Pulmonary artery endothelial cell (primary cell): ENCODE measurements at regions not wholly inside any gene's neighbourhood (a gene's known extent, or its start where the extent isn't known, plus 50 kb on each side); places are given as distances from the start of the nearest gene placed in this dataset.

ENCODE experiments used
- DNase-seq: peaks from one replicate; pipeline ENCODE4 v3.0.0-alpha.2; 2011; ENCODE audit warnings: low read depth, low spot score

DNA sequence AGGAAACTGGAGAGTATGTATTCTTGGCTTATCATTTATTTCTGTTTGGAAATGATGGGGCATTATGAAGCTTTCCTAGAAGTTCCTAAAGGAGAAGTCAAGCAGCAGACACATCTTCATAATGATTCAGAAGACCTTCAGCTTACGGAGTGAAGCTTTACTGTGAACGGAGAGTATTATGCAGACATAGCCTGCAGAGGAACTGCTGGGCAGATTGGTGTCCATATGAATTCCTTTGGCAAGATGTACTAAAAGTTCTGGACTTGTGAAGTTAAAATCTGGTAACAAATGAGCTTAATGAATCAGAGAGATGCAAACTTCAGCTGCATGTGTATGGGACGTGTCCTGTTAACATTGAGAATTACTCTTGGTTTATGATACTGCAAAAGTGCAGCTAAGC lies 60.1 kb downstream of the NABP1 start:
- no peak for DNase-seq

DNA sequence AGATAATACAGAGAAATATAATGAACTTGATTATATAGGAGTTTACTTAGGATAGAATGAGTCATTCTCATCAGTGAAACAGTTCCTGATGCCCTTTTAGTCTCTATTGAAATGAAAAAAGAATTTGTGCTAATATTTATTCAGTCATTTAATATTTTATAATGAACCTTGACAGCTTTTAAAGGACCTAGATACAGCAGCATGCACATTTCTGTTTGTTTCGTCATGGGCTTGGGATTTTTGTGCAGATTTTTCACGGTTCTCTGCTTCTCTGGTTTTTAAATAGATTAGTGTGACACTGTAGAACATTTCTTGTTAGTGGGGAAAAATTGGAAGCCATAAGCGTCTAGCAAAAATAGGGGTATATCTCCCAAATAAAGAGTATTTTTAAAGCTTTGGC lies 60.7 kb downstream of the NABP1 start:
- DNase-seq = no peak

DNA sequence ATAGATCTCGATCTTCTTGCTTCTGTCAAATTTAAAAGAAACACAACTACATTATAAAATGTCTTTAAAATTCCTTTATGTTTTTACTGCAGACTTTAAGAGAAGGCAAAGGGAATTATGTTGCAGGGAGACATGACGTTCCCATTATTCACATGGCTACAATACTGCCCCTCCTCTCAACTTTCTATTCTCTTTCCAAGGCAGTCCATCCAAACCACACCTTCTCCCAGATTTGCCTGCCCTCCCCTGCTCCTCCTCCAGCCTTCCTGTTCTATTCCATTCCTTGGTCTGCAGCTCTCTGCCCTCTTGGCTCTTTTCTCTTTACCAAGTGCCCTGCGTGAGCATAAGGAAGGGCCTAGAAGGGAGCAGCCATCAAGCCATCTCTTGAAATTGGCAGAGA lies 61.3 kb downstream of the NABP1 start:
- no peak for DNase-seq

DNA sequence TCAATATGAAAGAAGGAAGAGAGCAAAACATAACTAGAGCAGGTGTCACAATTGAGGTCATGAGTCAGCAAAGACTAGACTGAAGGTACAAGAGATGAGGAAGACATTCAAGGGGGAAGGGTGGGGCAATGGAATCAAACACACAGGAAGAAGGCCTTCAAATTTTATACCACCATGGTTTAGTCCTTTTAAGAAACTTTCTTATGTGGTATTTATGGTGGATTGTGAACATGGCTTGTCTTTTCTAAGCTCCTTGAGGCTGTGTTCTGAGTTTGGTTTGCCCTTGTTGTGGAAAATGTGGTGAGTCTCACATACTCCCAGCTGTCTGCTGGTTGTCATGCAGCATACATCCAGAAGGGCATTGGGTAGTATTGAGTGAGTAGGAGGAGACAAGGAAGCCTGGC lies 62.1 kb downstream of the NABP1 start:
- DNase-seq = no peak

DNA sequence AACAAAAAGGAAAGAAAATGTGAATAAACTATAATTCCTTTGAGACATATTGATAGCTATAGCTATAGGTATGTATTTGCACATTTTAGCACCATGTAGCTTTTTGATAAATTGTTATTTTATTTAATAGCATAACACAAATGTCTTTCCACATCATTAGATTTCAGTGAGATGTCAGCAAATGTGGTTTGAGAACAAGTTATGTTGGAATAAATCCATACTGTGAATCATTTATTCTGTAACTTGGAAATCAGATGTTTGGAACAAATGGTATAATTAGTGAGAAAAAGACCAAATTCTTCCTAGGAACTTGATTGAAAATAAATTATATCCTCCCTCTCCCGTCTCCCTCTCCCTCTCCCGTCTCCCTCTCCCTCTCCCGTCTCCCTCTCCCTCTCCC lies 62.8 kb downstream of the NABP1 start:
- no peak for DNase-seq

DNA sequence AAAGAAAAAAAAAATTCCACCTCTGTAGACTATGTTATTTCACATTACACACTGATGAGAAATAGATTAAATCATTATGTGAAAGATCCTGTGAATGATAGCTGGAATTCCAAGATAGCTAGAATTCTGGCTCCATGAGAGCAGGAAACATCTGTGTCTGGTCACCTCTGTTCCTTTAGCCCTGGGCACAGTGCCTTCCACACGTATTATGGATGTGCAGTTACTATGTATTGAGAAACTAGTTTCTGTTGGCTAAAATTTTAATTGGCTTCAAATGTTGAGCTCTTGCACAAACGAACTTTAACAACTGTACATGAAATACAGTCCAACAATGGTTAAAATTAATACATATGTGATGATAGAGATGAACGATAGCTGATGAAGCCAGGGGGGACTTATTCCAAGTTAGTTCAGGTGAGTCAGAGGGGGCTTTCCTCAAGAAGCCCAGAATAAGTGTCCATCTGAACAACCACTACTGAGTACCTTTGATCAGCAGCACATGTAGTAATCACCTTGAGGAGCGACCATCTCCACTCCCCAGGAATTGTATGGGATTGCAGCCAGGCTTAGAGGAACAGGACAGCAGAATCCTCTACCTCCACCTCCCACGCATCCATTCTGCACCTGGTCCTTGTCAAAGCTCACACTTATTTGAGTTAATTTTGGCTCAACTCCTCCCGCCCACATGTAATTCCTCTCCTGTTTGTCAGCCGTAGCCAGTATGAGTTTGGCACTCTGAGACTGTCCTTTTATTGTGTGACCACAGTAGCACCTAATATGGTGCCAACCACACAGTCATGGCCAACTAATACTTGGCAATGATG lies 68.6 kb downstream of the NABP1 start:
- peak; percentile 5 for DNase-seq

DNA sequence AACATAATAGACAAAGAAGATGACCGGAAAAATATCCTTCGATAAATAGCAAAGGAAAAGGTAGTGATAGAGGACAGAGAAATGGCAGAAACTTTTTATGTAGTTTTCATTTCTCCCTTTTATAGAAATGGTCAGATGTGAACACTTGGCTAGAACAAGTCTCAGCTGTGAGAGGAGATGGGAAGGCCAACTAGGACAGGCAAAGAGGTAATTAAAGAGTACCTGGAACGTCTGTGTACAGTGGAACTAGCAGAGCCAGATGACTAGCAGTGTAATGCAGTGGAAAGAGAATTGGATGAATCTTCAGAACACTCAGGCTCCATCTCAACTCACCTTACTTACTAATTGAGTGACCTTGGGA lies 69.2 kb downstream of the NABP1 start:
- no peak for DNase-seq

DNA sequence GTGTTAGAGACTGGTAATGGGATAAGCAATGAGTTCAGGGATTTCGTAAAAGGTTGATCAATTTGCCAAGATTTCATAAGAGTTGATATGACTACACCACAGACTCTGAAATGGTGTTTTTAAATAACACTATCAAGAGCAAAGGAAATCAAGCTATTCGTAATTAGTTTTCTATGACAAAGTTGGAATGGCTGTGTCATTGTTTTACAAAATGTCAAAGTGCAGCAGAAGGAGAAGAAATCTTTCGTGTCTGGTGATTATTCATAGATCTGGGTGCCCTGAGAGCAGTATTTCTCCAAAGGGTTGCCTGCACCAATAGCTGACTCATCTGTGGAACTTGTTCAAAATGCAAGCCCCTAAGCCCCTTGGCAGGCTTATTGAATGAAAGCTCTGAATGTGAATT lies 70.1 kb downstream of the NABP1 start:
- DNase-seq = no peak

DNA sequence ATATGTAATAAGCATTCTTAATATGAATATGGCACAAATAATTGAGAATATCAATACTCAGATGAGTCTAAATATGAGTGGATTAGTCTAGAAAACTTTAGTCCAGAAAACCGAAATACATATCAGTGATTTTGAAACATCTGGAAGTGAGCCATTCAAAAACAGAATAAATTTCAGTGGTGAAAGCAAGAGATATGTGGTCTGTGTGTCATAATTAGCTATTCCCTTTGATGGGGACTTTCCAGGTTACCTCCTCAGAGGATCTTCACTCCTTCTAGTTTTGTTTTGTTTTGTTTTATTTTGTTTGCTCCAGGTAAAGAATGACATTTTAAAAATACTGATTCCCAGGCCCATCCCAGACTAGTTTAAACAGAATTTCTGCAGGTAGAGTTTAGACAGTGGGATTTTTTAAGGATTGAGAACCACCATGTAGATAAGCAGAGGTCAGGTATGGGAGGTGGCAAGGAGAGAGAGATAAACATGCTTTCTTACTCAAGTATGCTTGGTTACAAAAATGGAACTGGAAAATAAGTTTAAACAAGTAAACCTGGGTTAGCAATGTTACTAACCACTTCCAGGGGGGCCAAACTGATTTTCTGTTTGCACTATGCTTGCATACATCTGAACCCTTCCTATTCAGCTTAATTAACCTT lies 70.7 kb downstream of the NABP1 start:
- no peak for DNase-seq

DNA sequence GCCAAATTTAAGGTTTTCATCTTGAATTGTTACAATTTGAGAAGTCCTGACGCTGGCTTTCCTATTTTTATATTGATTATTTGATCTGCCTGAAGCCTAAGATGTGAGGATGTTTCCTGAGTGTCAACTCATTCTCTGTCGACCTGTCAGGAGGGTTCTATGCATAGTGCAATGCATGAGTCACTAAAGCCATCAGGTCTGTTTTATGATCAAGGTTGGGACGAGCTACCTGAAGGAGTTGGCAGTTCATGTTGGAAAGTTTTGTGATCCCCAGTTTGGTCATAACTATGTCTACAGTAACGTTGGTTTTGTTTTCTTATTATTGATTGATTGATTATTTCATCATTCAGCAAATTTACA lies 71.2 kb downstream of the NABP1 start:
- DNase-seq = no peak

DNA sequence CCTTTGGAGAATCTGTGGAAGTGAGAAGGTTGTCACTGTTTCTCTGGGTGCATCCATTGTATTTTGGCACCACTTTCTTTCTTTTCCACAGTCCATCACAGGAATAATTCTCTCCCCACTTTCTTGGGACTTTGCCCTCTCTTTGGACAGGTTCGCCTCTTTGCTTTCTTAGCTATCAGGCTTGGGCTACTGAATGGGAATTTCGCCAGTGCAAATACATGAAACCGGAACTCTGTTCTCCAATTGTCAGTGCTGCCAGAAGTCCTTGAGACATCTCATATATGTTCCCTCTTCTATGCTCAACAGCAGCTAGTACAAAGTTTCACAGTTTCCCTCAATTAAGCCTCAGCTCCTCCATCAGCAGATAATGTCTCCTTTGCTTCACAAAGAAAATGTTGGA lies 76.2 kb downstream of the NABP1 start:
- DNase-seq = no peak

DNA sequence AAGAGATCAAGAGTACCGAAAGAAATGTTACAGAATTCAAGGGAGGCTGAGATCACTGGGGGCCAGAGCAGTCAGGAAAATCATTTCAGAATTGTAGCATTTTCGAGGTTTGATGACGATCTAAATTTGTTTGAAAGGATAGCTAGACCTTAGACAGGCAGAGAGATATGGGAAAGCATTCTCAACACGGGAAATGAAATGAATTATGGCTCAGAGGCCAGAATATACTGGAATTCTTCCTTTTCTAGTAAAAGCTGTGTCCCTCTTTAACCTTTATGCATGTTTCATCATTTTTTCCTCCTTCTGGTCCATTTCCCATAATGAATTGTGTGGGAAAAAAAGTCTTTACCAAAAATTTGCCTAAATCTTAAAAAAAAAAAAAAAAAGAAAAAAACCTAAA lies 78.8 kb downstream of the NABP1 start:
- no peak for DNase-seq

DNA sequence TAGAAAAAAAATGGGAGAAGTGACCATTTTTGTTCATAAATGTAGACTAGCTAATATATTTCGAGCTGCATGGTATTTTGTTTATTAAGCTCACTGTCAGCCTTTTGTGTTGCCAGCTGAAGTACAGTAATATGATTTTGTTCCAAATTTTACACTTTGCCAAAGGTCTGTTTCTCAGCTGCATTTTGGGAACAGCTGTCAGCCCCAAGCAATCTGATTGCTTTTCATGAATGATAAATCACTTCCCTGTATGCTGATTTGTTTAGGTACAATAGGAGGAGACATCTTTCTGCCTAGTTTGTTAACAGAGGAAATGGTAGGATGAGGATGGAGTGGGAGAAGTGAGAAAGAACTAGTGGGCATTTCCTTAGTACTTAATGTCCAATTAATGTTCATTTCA lies 79.3 kb downstream of the NABP1 start:
- DNase-seq = no peak

DNA sequence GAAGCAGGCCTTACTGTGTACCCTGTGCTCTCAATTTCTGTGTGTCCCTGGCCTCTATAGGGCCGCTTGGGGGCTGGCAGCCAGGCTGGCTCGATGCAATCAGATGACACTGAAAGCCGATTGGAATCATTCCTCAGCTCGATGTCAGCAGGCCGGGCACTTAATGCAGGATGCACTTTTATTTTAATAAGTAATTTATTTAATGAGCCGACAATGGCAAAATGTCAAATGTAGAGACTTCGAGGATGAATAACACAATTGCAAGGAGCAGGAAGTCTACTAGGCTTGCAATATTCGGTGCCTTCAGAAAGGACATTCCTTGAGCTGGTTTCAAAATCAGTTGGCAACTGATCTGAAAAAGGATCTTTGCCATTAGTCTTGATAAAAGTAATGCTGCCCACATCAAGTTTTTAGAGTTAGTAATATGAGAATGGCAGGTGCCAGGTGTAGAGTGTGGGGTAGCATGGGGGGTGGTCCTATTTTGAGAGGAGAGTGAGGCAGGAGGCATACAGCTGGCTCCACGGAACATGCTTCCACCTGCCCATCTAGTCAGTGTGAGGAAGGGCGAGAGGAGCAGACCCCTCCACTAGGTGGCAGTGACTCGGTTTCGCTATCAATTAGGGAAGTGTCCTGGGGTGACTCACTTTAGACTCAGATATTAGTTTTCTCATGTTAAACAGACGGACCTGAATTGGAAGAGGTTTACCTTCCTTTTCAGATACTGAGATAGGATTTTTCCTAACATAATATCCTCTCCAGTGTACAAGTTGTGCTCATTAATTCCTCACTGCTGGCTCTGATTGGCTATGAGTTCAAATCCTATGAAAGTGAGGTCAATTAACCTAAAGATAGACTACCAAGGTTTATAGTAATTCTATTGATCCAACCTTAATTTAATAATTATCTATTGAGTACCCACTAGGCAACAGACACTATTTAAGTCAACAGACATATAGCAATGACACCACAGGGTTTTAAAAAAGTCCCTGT lies 80.9 kb downstream of the NABP1 start:
- DNase-seq = peak; percentile 8

DNA sequence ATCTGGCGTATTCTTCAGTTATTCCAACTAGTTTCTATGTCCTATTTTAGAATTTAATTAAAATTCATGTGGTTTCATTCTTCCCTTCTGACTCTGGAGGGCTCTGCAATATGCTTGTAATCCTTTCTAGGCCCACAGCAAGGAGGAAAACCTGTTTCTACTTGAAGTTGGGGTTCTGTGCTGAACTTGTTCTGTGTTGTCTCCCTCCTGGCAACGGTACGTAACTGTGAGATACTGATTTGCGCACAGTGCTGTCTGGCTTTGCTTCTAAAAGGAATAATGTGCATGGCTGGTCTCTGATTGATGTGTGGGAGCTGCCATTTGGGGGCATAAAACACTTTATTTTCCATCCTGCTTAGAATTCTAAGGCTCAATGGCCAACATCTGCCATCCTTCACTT lies 81.7 kb downstream of the NABP1 start:
- no peak for DNase-seq

DNA sequence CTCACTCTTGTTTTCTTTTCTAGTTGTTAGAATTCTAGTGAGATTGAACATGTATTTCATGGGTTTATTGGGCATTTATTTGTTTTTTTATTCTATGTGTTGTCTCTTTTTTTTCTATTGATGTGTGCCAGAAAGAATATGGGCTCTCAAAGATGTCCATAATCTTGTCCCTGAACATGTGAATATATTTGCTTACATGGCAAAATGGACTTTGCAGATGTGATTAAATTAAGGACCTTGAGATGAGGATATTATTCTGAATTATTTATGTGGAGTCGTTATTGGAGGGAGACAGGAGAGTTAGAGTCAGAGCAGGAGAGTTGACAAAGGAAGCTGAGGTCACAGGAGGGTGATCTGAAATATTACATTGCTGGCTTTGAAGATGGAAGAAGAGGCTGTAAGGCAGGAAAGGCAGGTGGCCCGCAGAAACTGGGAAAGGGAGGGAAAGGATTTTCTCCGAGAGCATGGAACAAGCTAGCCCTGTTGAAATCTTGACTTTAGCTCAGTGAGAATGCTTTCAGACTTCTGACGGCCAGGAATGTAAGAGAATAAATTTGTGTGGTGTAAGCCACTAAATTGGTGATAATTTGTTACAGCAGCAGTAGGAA lies 82.8 kb downstream of the NABP1 start:
- no peak for DNase-seq

DNA sequence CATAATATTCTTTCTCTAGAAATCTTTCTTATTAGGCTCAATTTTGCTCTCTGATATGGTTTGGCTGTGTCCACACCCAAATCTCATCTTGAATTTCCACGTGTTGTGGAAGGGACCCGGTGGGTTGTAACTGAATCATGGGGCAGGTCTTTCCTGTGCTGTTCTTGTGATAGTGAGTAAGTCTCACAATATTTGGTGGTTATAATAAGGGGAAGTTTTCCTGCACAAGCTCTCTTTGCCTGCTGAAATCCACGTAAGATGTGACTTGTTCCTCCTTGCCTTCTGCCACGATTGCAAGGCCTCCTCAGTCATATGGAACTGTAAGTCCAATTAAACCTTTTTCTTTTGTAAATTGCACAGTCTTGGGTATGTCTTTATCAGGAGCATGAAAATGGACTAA lies 73.8 kb downstream of the CAVIN2 start:
- DNase-seq = no peak

DNA sequence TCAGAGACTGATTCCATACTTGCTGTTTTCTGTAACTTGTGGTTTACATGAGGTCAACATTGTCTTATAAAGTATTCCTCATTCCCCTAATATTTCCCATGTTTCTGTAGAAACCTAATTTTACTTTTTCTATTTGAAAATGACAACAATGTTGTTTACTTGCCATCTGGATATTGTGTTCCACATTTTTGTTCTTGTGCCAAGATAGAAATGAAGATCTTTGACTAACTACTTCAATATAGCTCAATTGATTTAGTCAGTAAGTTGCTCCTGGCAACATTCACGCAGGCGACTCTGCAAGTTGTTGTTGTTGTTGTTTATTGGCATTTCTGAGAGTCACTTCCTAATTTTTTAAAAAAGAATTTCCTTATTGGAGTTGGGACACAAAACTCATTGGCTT lies 69.5 kb downstream of the CAVIN2 start:
- no peak for DNase-seq

DNA sequence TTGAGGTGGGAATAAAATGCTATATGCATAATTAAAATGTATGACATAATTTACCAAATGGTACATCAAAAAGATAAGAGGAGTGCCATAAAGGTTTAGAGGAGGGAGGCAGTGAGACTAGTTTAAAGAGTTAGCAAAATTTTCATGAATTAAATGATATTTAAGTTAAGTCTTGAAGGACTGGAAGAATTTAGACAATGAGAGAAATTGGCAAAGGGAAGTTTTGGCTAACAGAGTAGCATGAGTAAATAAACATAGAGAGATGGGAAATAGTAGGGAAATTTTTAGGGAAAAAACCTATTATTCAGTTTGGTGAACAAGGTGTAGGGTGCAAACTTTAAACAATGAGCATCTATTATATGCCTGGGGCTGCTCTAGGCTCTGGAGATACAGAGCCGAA lies 68.8 kb downstream of the CAVIN2 start:
- no peak for DNase-seq

DNA sequence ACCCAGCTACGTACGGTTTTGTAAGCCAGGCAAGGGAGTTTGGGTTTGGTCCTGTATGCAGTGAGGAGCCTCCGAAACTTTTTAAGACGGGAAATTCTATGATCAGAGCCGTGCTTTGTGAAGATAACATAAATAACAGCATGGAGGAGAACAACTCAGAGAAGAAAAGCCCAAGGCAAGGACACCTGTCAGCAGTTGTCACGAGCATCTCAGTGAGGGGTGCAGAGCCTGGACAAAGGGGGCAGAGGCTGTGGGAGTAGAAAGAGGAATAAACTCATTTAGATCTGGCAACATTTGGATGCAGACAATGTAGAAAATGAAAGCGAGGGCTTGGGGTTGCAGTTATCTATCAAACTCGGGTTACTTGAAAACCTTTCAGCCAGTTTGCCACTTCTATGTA lies 64.5 kb downstream of the CAVIN2 start:
- DNase-seq = no peak

DNA sequence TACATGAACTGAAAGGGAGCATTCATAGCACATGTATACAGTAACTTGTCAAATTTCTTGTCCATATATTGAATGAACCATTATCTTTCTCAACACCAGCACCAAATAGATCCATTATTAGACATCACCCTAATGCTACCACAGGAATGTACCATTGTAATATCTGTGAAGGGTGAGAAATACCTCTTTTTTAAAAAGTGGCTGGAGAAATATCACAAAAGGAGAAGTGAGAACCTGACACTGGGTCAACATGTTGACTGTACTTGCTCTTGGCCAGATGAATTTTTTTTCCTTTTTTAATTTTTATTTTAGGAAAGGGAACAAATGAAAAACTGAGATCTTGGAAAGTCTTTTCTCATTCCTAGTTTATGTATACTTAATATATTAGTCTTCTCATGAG lies 63.5 kb downstream of the CAVIN2 start:
- DNase-seq = no peak
